Keratinocyte (primary cell): ENCODE measurements at regions not wholly inside any gene's neighbourhood (a gene's known extent, or its start where the extent isn't known, plus 50 kb on each side); places are given as distances from the start of the nearest gene placed in this dataset.

ENCODE experiments used
- DNase-seq: peaks from one replicate; pipeline ENCODE4 v3.0.0-alpha.2; 2011; ENCODE audit warnings: low read depth, missing footprints, low spot score
- FAIRE-seq: peaks from 2 replicates; lab custom pipeline; 2011; peaks lifted over from hg19 to GRCh38; lab: Jason Lieb, UNC
- H2AFZ ChIP-seq: 2 replicates; pipeline ENCODE4 v1.6.0; 2012; ENCODE audit warnings: low read length, control low read depth, inconsistent platforms; ENCODE audit not compliant: control insufficient read depth
- H3K27ac ChIP-seq: 2 replicates; pipeline ENCODE4 v1.5.1; 2011; ENCODE audit warnings: low read length; ENCODE audit not compliant: control insufficient read depth, insufficient read depth
- H3K27me3 ChIP-seq: 3 replicates; pipeline ENCODE4 v1.6.0; 2011; ENCODE audit warnings: low read length; ENCODE audit not compliant: control insufficient read depth, insufficient read depth; ENCODE audit errors: extremely low read depth
- H3K36me3 ChIP-seq, 2 experiments: 2 replicates in 1 of 2; 3 replicates in 1 of 2; pipeline ENCODE4 v1.5.1; 2011; ENCODE audit warnings: low read length in 2 of 2, mild to moderate bottlenecking in 1 of 2; ENCODE audit not compliant: control insufficient read depth in 2 of 2, insufficient read depth in 2 of 2; ENCODE audit errors: extremely low read depth in 1 of 2
- H3K4me1 ChIP-seq: 3 replicates; pipeline ENCODE4 v1.5.1; 2011; ENCODE audit warnings: low read length; ENCODE audit not compliant: control insufficient read depth, insufficient read depth; ENCODE audit errors: extremely low read depth
- H3K4me2 ChIP-seq: 3 replicates; pipeline ENCODE4 v1.6.0; 2011; ENCODE audit warnings: low read depth, low read length; ENCODE audit not compliant: control insufficient read depth, insufficient read depth; ENCODE audit errors: extremely low read depth
- H3K4me3 ChIP-seq, 3 experiments: fragments of 200-600 bp in 1 of 3; sonication (generic) in 1 of 3; 2 replicates in 2 of 3; 3 replicates in 1 of 3; pipeline ENCODE4 v1.5.1; 2011 to 2016; ENCODE audit warnings: low read length in 3 of 3, mild to moderate bottlenecking in 3 of 3, control low read depth in 2 of 3, inconsistent platforms in 1 of 3, low read depth in 1 of 3, mixed read lengths in 1 of 3, mixed run types in 1 of 3, moderate library complexity in 1 of 3; ENCODE audit not compliant: control insufficient read depth in 2 of 3, insufficient read depth in 2 of 3; ENCODE audit errors: extremely low read depth in 1 of 3
- H3K79me2 ChIP-seq: 2 replicates; pipeline ENCODE4 v1.6.0; 2012; ENCODE audit warnings: low read length; ENCODE audit not compliant: control insufficient read depth, insufficient read depth
- H3K9ac ChIP-seq: 3 replicates; pipeline ENCODE4 v1.6.0; 2011; ENCODE audit warnings: low read length; ENCODE audit not compliant: control insufficient read depth, insufficient read depth; ENCODE audit errors: extremely low read depth
- H3K9me1 ChIP-seq: 3 replicates; pipeline ENCODE4 v1.6.0; 2011; ENCODE audit warnings: low read length; ENCODE audit not compliant: control insufficient read depth, insufficient read depth; ENCODE audit errors: extremely low read depth
- H3K9me3 ChIP-seq: 2 replicates; pipeline ENCODE4 v1.5.1; 2012; ENCODE audit warnings: low read depth, low read length; ENCODE audit not compliant: control insufficient read depth
- H4K20me1 ChIP-seq: 3 replicates; pipeline ENCODE4 v1.6.0; 2011; ENCODE audit warnings: low read length; ENCODE audit not compliant: control insufficient read depth, insufficient read depth; ENCODE audit errors: extremely low read depth
- CTCF ChIP-seq, 3 experiments: IDR thresholded peaks in 1 of 3; conservative IDR thresholded peaks in 1 of 3; optimal IDR thresholded peaks in 1 of 3; 2 replicates in 2 of 3; 3 replicates in 1 of 3; pipeline versions ENCODE3 to v1.5.1; 2011; ENCODE audit warnings: low read length in 3 of 3, mild to moderate bottlenecking in 3 of 3, moderate library complexity in 2 of 3, control low read depth in 1 of 3, inconsistent platforms in 1 of 3; ENCODE audit not compliant: insufficient read depth in 2 of 3; ENCODE audit errors: extremely low read depth in 1 of 3
- EZH2 ChIP-seq: IDR thresholded peaks from one replicate; pipeline ENCODE4 v1.6.1; 2012; ENCODE audit warnings: inconsistent platforms, mild to moderate bottlenecking, low read length, moderate library complexity
- dilution Hi-C: fragments of 300-500 bp; cut with MboI; formaldehyde crosslinking; loops from one replicate; pipeline ENCODE4 v1.7.0; 2020; ENCODE audit warnings: low sequenced_read_pairs; ENCODE audit not compliant: extremely low pct_ligation_motif_present

- FAIRE-seq (no peak), DNase-seq (no peak)
- H3K9me3 ChIP-seq, result no peaks in the 10 kb centered on the region
- no peak overlapping the region for H2AFZ ChIP-seq
- no peak overlapping the region for H3K4me2 ChIP-seq
- H3K27ac ChIP-seq, result no peak overlapping the region
- no peak overlapping the region for H3K9ac ChIP-seq
- H3K36me3 ChIP-seq, result no peaks in the 10 kb centered on the region
- H3K79me2 ChIP-seq, result no peaks in the 10 kb centered on the region
- no peaks in the 10 kb centered on the region for H3K4me1 ChIP-seq
- H3K4me3 ChIP-seq, result no peak overlapping the region
- no peak for TF ChIP-seq EZH2
- TF ChIP-seq CTCF (optimal IDR thresholded peaks at IDR 0.05 in 1 of 3, IDR thresholded peaks at IDR 0.05 in 1 of 3, conservative IDR thresholded peaks at IDR 0.05 in 1 of 3; ENCODE audit: extremely low read depth in 1 of 3, insufficient read depth in 2 of 3, low read length in 3 of 3), result no peak
- H3K9me1 ChIP-seq, result no peaks in the 10 kb centered on the region
- no peaks in the 10 kb centered on the region for H4K20me1 ChIP-seq
- dilution Hi-C loops, result no loop called here
- H3K27me3 ChIP-seq, result no peaks in the 10 kb centered on the region
Measured at GRCh38 chr3:194212845-194213331, 76.9 kb downstream of the HES1 start.

GRCh38 chr3:194215392-194215791, 79.4 kb downstream of the HES1 start:
- Histone ChIP-seq H3K4me3 (no peak overlapping the region), H3K79me2 (no peaks in the 10 kb centered on the region), H3K27me3 (peaks cover 3% of the 10 kb centered on the region), H3K4me2 (no peak overlapping the region), H3K9me3 (no peaks in the 10 kb centered on the region), H3K27ac (no peak overlapping the region), H3K36me3 (no peaks in the 10 kb centered on the region), H3K4me1 (no peaks in the 10 kb centered on the region), H3K9me1 (no peaks in the 10 kb centered on the region), H3K9ac (no peak overlapping the region), H2AFZ (no peak overlapping the region), H4K20me1 (no peaks in the 10 kb centered on the region)
- dilution Hi-C loops, result no loop called here
- FAIRE-seq (no peak), DNase-seq (no peak)
- TF ChIP-seq EZH2, result no peak
- no peak for TF ChIP-seq CTCF (optimal IDR thresholded peaks at IDR 0.05 in 1 of 3, IDR thresholded peaks at IDR 0.05 in 1 of 3, conservative IDR thresholded peaks at IDR 0.05 in 1 of 3; ENCODE audit: extremely low read depth in 1 of 3, insufficient read depth in 2 of 3, low read length in 3 of 3)
